ENCODE measurements at regions not wholly inside any gene's neighbourhood (a gene's known extent, or its start where the extent isn't known, plus 50 kb on each side); places are given as distances from the start of the nearest gene placed in this dataset.

- Histone ChIP-seq H3K9me3 (ENCODE audit: control insufficient read depth, insufficient read depth, low read length) (no peaks in the 10 kb centered on the region), H3K9ac (ENCODE audit: low read depth, low read length) (no peak overlapping the region), H3K4me1 (ENCODE audit: insufficient read depth, low read length) (peaks cover 8% of the 10 kb centered on the region; the same call in 1 of the 2 replicates), H3K36me3 (ENCODE audit: insufficient read depth, low read length) (no peaks in the 10 kb centered on the region)
Measured at GRCh38 chr11:45518833-45519535, 146.4 kb downstream of the CHST1 start.

GRCh38 chr11:45518141-45518832 lies 147.1 kb downstream of the CHST1 start:
- Histone ChIP-seq H3K36me3 (ENCODE audit: insufficient read depth, low read length) (no peaks in the 10 kb centered on the region), H3K4me1 (ENCODE audit: insufficient read depth, low read length) (peaks cover 8% of the 10 kb centered on the region; the same call in 1 of the 2 replicates), H3K9me3 (ENCODE audit: control insufficient read depth, insufficient read depth, low read length) (no peaks in the 10 kb centered on the region), H3K9ac (ENCODE audit: low read depth, low read length) (no peak overlapping the region)

- Histone ChIP-seq H3K36me3 (ENCODE audit: insufficient read depth, low read length) (no peaks in the 10 kb centered on the region), H3K4me1 (ENCODE audit: insufficient read depth, low read length) (peaks cover 8% of the 10 kb centered on the region; the same call in 1 of the 2 replicates), H3K9me3 (ENCODE audit: control insufficient read depth, insufficient read depth, low read length) (no peaks in the 10 kb centered on the region), H3K9ac (ENCODE audit: low read depth, low read length) (no peak overlapping the region)
Measured at GRCh38 chr11:45517171-45517770, 148.2 kb downstream of the CHST1 start.

- Histone ChIP-seq H3K36me3 (ENCODE audit: insufficient read depth, low read length) (no peaks in the 10 kb centered on the region), H3K9me3 (ENCODE audit: control insufficient read depth, insufficient read depth, low read length) (no peaks in the 10 kb centered on the region), H3K9ac (ENCODE audit: low read depth, low read length) (no peak overlapping the region), H3K4me1 (ENCODE audit: insufficient read depth, low read length) (peaks cover 8% of the 10 kb centered on the region; the same call in 1 of the 2 replicates)
Measured at GRCh38 chr11:45513821-45514340, 151.5 kb downstream of the CHST1 start.

GRCh38 chr11:45512471-45513148 lies 152.8 kb downstream of the CHST1 start:
- no peaks in the 10 kb centered on the region for H3K9me3 ChIP-seq (ENCODE audit: control insufficient read depth, insufficient read depth, low read length)

GRCh38 chr11:45511566-45511965 lies 153.9 kb downstream of the CHST1 start:
- Histone ChIP-seq H3K36me3 (ENCODE audit: insufficient read depth, low read length) (no peaks in the 10 kb centered on the region), H3K4me1 (ENCODE audit: insufficient read depth, low read length) (no peaks in the 10 kb centered on the region), H3K9me3 (ENCODE audit: control insufficient read depth, insufficient read depth, low read length) (no peaks in the 10 kb centered on the region), H3K9ac (ENCODE audit: low read depth, low read length) (no peak overlapping the region)

More at GRCh38 chr11:45512471-45513148, 152.8 kb downstream of the CHST1 start:
- no peak overlapping the region for H3K9ac ChIP-seq (ENCODE audit: low read depth, low read length)
- no peaks in the 10 kb centered on the region for H3K36me3 ChIP-seq (ENCODE audit: insufficient read depth, low read length)
- peaks cover 5% of the 10 kb centered on the region; the same call in 1 of the 2 replicates for H3K4me1 ChIP-seq (ENCODE audit: insufficient read depth, low read length)

GRCh38 chr11:45507916-45508315 lies 157.5 kb downstream of the CHST1 start:
- Histone ChIP-seq H3K4me1 (ENCODE audit: insufficient read depth, low read length) (no peaks in the 10 kb centered on the region), H3K9me3 (ENCODE audit: control insufficient read depth, insufficient read depth, low read length) (no peaks in the 10 kb centered on the region), H3K9ac (ENCODE audit: low read depth, low read length) (no peak overlapping the region), H3K36me3 (ENCODE audit: insufficient read depth, low read length) (no peaks in the 10 kb centered on the region)

GRCh38 chr11:45503311-45503710 lies 162.1 kb downstream of the CHST1 start:
- no peaks in the 10 kb centered on the region for H3K36me3 ChIP-seq (ENCODE audit: insufficient read depth, low read length)
- H3K4me1 ChIP-seq (ENCODE audit: insufficient read depth, low read length): no peaks in the 10 kb centered on the region
- no peak overlapping the region for H3K9ac ChIP-seq (ENCODE audit: low read depth, low read length)
- no peaks in the 10 kb centered on the region for H3K9me3 ChIP-seq (ENCODE audit: control insufficient read depth, insufficient read depth, low read length)

GRCh38 chr11:45502226-45502545 lies 163.2 kb downstream of the CHST1 start:
- H3K9me3 ChIP-seq (ENCODE audit: control insufficient read depth, insufficient read depth, low read length): no peaks in the 10 kb centered on the region
- H3K36me3 ChIP-seq (ENCODE audit: insufficient read depth, low read length): no peaks in the 10 kb centered on the region
- H3K4me1 ChIP-seq (ENCODE audit: insufficient read depth, low read length): no peaks in the 10 kb centered on the region

GRCh38 chr11:45501392-45502225 lies 163.8 kb downstream of the CHST1 start:
- H3K4me1 ChIP-seq (ENCODE audit: insufficient read depth, low read length): no peaks in the 10 kb centered on the region
- H3K36me3 ChIP-seq (ENCODE audit: insufficient read depth, low read length): no peaks in the 10 kb centered on the region
- H3K9me3 ChIP-seq (ENCODE audit: control insufficient read depth, insufficient read depth, low read length): no peaks in the 10 kb centered on the region
- H3K9ac ChIP-seq (ENCODE audit: low read depth, low read length): no peak overlapping the region

More at GRCh38 chr11:45502226-45502545, 163.2 kb downstream of the CHST1 start:
- no peak overlapping the region for H3K9ac ChIP-seq (ENCODE audit: low read depth, low read length)

- no peaks in the 10 kb centered on the region for H3K4me1 ChIP-seq (ENCODE audit: insufficient read depth, low read length)
- no peaks in the 10 kb centered on the region for H3K36me3 ChIP-seq (ENCODE audit: insufficient read depth, low read length)
- H3K9ac ChIP-seq (ENCODE audit: low read depth, low read length): no peak overlapping the region
- H3K9me3 ChIP-seq (ENCODE audit: control insufficient read depth, insufficient read depth, low read length): no peaks in the 10 kb centered on the region
Measured at GRCh38 chr11:45500451-45500850, 165.0 kb downstream of the CHST1 start.

- H3K4me1 ChIP-seq (ENCODE audit: insufficient read depth, low read length): no peaks in the 10 kb centered on the region
- peaks cover 3% of the 10 kb centered on the region for H3K9me3 ChIP-seq (ENCODE audit: control insufficient read depth, insufficient read depth, low read length)
- H3K36me3 ChIP-seq (ENCODE audit: insufficient read depth, low read length): no peaks in the 10 kb centered on the region
- no peak overlapping the region for H3K9ac ChIP-seq (ENCODE audit: low read depth, low read length)
Measured at GRCh38 chr11:45494738-45495137, 170.7 kb downstream of the CHST1 start.

- no peak overlapping the region for H3K9ac ChIP-seq (ENCODE audit: low read depth, low read length)
- H3K9me3 ChIP-seq (ENCODE audit: control insufficient read depth, insufficient read depth, low read length): peaks cover 3% of the 10 kb centered on the region; the same call in 1 of the 2 replicates
- no peaks in the 10 kb centered on the region for H3K36me3 ChIP-seq (ENCODE audit: insufficient read depth, low read length)
- peaks cover 14% of the 10 kb centered on the region; the same call in 1 of the 2 replicates for H3K4me1 ChIP-seq (ENCODE audit: insufficient read depth, low read length)
Measured at GRCh38 chr11:45489281-45489905, 176.0 kb downstream of the CHST1 start.
